NAMALWA (cell line): ENCODE measurements at regions not wholly inside any gene's neighbourhood (a gene's known extent, or its start where the extent isn't known, plus 50 kb on each side); places are given as distances from the start of the nearest gene placed in this dataset.

ENCODE experiments used
- DNase-seq: peaks from one replicate; pipeline ENCODE4 v3.0.0-alpha.2; 2015; ENCODE audit warnings: low spot score

GRCh38 chr5:123875561-123876275 is 363.7 kb downstream of the CSNK1G3 start:
- no peak for DNase-seq

DNA sequence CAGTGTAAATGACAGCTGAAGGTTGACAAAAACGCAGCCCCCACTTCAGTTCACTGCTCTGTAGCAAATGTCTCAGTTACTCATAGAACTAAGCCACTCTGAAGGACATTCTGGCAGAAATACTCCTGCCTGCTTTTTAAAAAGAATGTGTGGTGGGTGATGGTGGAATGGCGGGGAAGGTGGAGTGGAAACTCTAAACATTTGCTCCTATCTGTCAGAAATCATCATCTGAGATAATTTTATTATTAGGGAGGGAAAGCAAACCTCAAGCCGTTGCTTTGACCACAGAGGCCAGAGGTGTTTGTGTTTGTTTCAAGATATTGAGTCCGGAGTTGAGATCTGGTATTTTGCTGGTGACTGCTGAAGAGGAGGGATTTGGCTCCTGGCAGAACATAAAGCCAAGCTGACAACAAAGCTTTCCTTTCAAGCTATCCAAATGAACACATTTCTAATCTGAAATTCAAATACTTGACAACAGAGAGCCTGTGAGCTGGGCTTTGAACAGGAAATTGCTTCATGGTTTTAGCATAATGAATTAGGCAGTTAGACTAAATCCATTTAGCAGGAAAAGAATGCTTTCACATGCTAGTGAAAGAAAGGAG is 362.7 kb downstream of the CSNK1G3 start:
- DNase-seq = no peak

DNA sequence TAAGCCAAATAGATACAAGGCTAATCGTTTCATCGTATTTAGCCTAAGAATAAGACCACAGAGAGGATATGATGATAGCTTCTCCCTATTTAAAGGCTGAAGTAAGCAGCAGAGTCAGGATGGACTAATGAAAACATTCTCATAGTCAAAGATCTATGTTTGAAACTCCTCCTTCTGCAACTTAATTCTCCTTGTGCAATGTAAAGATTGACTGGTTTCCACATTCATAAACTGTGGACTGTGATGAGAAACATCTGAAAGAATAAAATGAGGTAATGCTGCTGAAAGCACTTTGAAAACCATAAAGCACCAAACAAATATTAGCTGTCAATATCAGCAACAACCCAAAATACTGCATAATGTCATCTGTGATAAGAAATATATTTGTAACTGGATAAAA is 361.9 kb downstream of the CSNK1G3 start:
- no peak for DNase-seq

GRCh38 chr5:123871373-123871772 is 359.4 kb downstream of the CSNK1G3 start:
- DNase-seq = no peak

DNA sequence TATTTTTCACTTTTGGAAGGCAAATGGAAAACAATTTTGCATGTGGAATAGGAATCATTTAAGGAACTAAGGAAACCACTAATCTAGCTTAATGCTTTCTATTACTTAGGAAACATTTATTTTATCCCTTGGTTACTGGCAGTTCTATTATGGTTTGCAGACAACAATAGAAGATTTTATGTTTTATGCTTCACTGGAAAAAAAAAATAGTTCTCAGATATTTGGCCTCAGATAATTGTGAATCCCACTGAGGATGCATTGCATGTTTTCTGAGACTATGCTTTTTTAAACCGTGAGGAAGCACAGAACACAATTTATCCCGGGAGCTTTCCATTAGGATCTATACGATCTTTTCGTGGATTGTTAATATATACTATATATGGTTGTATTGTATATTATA is 356.9 kb downstream of the CSNK1G3 start:
- no peak for DNase-seq

DNA sequence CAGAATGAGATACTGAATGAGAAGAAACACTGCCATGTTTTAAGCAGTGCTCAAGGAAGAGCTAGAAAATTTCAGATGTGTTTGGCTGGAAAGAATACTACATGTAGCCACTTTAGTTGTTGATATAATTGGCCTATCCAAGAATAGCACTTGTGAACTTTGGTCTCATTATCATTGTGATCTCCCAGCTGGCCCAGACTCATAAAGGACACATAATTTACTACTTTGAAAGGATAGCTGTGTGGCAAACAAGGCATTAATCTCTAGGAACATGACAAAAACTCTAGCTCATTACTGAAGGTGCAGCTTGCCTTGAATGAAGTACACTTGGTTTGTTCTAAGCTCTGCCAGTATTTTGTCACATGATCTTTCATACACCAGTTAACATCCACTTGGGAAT is 356.3 kb downstream of the CSNK1G3 start:
- DNase-seq = no peak

DNA sequence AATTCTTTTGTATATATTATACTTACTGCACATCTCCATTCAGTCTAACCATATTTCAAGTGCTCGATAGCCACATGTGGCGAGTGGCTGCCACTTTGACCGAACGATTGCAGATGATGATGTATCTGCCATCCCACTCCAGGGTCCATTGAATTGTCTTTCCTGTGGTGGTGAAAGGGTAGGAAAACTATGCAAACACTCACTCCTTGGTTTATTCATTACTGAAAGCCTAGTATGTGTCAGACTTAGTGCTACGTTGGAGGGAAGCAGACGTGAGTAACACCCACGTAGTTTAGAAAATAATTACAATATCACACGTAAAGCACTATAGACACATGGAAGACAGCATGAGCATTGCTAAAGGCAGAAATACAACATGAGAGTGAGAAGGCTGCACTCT is 353.7 kb downstream of the CSNK1G3 start:
- DNase-seq = no peak

DNA sequence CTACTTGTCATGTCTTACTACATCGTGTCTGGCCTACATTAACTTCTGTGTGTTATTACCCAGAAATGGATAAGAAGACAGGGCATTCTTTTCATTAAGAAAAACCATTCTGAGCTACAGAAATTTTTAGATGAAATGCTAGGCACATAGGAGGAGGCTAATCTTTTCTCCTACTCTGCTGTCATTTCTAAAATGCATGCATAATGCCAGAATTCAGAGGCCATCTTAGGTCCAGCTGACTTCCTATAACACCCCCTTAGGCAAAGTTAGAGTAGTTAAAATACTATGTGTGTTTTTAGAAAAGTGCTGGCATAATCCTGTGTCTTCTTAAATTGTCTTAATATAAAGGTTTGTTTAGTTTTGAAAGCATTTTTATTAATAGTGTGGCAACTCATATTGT is 352.6 kb downstream of the CSNK1G3 start:
- no peak for DNase-seq

DNA sequence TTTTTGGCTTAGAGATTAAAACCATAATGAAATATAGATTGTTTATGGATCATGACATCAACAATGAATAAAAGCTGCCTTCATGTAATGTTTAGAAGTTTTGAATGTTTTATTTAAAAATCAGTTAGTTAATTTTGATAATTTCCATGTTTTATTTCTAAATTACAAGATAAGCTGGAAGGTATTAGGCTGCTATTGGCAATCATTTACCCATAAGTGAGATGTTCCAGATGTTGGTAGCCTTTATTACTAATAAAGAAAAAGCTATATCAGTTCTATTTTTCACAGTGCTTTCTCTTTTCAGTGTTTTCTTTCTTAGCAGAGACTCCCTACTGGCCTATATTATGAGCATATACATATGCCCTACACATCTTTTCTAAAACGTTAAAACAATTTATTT is 347.0 kb downstream of the CSNK1G3 start:
- DNase-seq = no peak

DNA sequence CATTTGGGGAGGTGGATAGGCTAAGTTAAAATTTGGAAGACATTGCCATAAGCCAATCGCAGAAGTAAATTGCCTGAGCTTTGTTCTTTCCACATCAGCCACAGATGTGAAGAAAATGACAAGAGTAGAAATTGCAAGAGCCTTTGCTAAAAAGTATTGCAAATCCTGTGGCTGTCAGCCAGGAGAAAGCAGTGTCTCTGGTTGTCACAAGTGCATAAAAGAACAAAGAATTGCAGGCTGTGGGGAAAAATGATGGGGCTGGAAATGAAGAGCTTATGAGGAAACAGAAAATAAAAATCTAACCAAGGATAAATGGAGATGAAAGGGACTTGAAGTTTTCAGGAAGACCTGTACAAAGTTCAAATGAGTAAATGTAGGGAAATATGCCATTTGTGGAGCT is 344.8 kb downstream of the CSNK1G3 start:
- DNase-seq = no peak

DNA sequence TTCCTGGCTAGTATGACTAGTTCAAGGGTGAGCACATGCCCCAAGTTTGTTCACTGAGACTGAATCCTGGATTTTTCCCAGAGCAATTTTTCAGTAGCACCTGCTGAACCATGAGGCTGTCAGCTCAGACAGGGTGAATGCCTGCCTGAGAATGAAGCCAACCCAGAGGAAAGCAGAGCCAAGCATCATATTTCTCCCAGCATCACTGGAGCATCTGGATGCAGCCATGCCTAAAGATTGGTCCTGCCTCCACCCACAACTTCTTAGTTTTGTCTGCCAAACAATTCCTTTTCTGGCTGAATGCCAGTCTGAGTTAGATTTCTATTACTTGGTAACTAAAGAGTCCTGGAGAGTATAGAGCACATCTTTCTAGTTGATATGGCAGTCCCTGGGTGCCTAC is 343.6 kb downstream of the CSNK1G3 start:
- no peak for DNase-seq

- no peak for DNase-seq
These were observed 333.6 kb downstream of the CSNK1G3 start for GRCh38 chr5:123845356-123846100.

GRCh38 chr5:123844873-123845272 is 332.9 kb downstream of the CSNK1G3 start:
- no peak for DNase-seq

DNA sequence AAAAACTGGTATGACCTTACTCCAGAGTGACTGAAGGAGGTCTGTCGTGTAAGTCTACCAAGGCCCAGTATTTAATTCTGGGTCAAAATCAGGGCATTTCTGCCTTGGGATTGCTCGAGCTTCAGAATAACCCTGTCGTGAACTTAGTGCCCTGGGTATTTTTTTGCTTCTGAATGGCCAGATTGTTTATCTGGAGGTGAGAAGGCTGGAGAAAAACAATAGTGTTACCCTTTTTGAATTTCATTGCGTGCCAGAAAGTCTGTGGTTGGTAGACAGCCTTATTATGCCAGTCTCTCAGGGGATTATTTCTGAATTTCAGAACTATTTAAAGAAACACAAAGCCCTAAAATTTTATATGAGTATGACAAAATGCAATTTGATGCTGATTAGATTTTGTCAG is 323.4 kb downstream of the CSNK1G3 start:
- DNase-seq = no peak

DNA sequence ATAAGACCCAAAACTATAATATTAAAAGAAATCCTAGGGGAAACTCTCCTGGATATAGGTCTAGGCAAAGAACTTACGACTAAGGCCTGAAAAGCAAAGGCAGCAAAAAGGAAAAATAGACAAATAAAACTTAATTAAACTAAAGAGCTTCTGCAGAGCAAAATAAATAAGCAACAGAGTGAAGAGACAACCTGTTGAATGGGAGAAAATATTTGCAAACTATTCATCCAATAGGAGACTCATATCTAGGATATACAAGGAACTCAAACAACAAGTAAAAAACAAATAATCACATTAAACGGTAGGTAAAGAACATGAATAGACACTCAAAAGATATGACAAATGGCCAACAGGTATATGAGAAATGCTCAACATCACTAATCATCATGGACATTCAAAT is 318.6 kb downstream of the CSNK1G3 start:
- no peak for DNase-seq

DNA sequence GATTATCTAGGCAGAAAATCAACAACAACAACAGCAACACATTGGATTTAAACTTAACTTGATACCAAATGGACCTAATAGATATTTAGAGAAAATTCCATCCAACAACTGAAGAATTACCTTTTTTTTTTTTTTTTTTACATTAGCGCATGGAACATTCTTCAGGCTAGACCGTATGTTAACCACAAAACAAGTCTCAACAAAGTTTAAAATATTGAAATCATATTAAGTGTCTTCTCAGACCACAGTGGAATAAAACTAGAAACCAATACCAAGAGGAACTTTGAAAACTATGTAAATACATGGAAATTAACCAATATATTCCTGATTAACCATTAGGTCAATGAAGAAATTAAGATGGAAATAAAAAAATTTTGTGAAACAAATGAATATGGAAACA is 315.8 kb downstream of the CSNK1G3 start:
- no peak for DNase-seq

- no peak for DNase-seq
These were observed 307.9 kb downstream of the CSNK1G3 start for GRCh38 chr5:123819833-123820232.

DNA sequence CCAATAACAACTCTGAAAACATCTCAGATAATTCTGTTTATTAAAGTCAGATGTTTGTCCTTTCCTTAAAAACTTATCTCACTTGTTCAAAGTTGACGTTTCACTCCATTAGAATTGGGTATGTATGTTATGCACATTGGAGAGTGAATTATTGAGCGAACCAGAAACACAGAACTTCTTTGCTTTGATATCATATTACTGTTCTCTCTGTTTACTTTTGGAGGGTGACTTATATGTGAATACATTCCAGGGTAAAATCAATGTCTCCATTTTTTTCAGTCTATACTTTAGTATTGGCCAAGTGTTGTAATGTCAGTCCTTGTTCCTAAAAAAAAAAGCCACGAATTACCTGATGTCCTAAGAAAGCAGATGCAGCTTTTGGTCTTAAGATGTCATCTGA is 307.4 kb downstream of the CSNK1G3 start:
- DNase-seq = no peak

DNA sequence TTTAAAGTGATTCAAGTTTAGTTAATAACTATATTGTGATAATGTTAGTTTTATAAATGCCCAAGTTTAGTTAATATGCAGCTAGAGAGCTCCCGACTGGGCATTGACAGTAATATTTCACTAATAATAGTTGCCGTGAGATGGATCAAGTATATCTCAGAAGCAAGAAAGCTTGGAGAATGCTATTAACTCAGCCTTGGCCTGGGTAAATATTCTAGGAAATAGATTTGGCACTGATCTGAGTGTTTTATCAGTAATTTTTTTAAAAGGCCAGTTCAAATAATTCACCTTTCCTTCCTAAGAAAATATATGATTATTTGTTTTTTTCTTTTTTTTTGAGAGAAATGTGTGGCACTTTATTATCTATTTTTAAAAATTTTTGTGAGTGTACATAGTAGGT is 305.3 kb downstream of the CSNK1G3 start:
- DNase-seq = no peak

DNA sequence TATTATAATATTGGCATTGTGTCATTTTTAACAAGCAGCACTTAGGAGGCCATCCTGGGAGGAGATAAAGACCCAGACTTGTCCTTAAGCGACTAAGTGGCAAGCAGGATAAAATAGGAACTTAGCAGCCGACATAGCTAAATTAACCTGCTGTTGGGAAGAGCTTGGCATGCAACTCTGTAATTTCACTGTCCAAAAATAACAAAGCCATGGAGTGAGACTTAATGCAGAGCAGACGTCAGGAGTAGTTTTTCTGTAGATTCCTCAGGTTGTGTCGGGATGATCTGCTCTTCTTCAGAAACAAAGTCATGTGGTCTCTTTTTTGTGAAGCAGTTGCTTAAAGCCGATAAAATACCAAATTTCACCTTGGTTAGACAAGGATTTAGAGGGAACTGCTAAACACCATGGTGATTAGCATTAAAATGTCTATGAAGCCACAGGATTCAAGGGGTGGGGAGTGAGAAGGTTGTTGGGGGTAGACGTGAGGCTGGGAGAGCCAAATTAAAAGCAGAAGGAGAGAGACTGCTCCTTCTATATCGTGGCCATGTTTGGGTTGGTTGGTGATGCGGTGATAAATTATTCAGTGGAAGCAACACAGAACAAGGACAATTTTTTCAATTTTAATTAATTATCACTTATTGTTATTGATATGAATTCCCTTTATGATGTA is 303.0 kb downstream of the CSNK1G3 start:
- peak; percentile 9 for DNase-seq

DNA sequence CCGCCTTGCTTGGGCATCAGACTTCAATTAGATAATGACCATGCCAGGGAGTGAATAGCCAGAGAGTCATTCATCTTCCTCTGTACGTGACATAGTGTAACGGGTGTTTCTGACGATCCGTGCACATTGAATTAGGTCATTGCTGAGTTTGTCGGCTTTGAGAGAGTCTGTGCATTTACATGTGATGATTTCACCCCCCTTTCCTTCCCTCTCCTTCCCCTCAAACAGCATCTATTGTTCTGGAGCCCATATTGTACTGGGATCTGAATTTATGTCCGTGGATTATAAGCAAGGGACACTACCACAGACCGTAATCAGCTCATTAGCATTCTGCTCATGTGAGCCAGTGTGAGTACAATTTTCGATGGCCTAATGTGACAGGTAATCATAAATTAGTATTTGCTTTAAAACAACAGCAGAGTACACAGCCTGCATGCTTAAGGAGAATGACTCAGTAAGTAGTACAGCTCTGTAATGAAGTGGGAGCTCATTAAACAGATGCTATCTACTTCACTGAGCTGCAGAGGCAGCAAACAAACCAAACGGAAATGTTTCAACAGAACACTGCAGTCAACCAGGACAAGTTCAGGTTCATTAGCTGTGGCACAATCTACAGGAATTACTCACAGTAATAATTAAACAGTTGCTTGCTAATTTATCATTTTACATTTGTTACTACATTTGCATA is 302.1 kb downstream of the CSNK1G3 start:
- peak; percentile 49 for DNase-seq

DNA sequence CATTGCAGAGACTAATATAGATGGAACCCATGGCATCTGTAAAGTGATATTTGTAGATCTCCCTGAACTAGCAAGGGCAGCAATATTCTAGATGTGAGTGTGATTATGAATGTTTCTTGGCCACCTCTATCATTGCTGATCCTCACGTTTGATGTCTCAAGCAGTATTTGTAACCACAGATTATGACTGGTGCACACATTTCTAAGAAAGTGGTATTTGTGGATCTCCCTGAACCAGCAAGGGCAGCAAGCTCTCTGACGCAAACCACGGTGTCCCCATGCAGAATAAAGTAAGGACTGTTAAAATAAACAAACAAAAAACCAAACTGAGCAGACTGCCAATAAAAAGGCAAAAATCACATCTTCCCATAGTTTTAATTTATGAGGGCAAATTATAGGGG is 301.3 kb downstream of the CSNK1G3 start:
- no peak for DNase-seq
